ENCODE measurements at regions not wholly inside any gene's neighbourhood (a gene's known extent, or its start where the extent isn't known, plus 50 kb on each side); places are given as distances from the start of the nearest gene placed in this dataset.

- H3K27me3 ChIP-seq (ENCODE audit: control insufficient read depth, insufficient read depth, low read length): no peaks in the 10 kb centered on the region
- TF ChIP-seq CTCF (IDR thresholded peaks at IDR 0.05; ENCODE audit: insufficient read depth, low read length, severe bottlenecking): no peak
- H3K36me3 ChIP-seq (ENCODE audit: control insufficient read depth, insufficient read depth, low read length): no peaks in the 10 kb centered on the region
- no peak overlapping the region for H3K4me3 ChIP-seq (ENCODE audit: low read depth, low read length)
- DNase-seq (ENCODE audit: low read depth) (peak; percentile 5), FAIRE-seq (no peak)
Measured at GRCh38 chr18:27627927-27628326, 442.8 kb upstream of the CHST9 start.

DNA sequence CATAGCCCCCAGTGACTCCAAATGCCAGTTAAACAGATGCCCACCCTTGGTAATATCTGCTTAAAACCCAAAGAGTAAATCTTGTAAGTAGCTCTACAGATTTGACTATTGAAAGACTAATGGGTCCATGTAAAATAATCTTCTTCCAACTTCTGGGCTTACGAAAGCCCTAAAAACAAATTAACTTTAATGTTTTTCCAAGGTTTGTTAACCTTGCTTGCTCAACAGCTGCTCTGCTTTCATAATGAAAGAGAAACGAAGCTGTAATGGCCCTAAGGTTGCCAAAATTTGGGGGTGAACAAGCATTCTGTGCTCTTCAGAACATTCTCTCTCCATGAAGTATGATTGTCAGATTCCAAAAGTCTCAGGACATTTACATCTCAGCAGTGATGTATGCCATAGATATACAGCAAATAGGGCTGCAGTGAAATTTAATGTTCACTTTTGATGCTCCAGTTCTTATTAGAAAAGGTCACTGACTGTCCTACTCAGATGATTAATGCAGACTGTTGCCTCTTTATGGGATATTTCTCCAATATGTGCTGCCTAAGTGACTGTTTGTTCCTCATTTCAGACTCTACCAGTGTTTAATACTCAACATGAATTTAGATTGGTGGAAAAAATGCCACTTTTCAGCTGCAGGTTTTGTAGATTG, 436.3 kb upstream of the CHST9 start:
- H3K36me3 ChIP-seq (ENCODE audit: control insufficient read depth, insufficient read depth, low read length): no peaks in the 10 kb centered on the region
- DNase-seq (ENCODE audit: low read depth) (no peak), FAIRE-seq (no peak)
- TF ChIP-seq CTCF (IDR thresholded peaks at IDR 0.05; ENCODE audit: insufficient read depth, low read length, severe bottlenecking): no peak
- H3K27me3 ChIP-seq (ENCODE audit: control insufficient read depth, insufficient read depth, low read length): no peaks in the 10 kb centered on the region
- H3K4me3 ChIP-seq (ENCODE audit: low read depth, low read length): no peak overlapping the region

DNA sequence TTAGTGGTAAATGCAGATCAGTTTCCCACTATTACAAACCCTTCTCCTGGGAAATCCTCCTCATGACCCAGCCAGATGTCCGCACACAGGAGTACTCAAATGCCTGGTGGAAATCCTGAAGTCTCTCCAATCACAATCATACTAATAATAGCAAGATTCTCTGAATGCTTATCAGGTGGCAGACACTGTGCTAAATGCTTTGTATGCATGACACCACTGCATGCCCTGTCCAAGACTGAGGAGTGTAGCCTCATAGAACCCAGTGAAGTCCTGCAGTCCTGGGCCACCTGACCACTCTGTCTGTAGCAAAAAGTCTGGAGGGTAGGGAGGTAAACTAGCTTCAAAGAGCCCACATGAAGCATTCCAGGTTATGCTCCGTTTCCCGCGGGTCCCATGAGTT, 434.8 kb upstream of the CHST9 start:
- DNase-seq (ENCODE audit: low read depth): no peak
- no peak for FAIRE-seq
- no peak for TF ChIP-seq CTCF (IDR thresholded peaks at IDR 0.05; ENCODE audit: insufficient read depth, low read length, severe bottlenecking)

DNA sequence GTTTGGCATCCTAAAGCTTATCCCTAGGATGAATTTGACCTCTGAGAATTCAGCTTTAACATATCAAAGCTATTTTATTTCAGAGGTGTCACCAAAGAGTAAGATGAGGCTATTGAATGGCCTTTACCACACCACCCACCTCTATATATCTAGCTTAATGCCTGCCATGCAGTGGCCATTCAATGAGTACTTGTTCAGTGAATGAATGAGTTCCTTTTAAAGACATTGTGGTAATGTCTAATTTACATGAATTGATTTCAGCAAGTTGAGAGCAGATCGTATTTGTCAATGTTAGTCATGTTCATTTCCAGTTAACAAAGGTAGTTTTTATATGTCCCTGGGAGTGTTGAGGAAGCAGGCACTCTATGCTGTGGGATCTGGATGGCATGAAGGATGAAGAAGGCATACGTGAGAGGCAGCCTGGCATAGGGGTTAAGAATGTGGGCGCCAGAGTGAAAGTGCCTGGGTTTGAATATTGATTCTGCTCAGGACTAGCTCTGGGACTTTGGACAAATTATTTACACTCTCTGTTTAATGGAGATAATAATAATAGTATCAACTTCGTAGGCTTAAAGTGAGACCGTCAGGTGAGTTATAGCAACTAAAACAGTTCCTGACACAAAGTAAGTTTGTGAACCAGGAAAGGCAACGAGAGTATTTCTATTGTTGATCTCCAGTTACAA, 434.1 kb upstream of the CHST9 start:
- DNase-seq (ENCODE audit: low read depth): no peak
- no peak for TF ChIP-seq CTCF (IDR thresholded peaks at IDR 0.05; ENCODE audit: insufficient read depth, low read length, severe bottlenecking)
- Histone ChIP-seq H3K4me3 (ENCODE audit: low read depth, low read length) (no peak overlapping the region), H3K36me3 (ENCODE audit: control insufficient read depth, insufficient read depth, low read length) (no peaks in the 10 kb centered on the region), H3K27me3 (ENCODE audit: control insufficient read depth, insufficient read depth, low read length) (no peaks in the 10 kb centered on the region)
- FAIRE-seq: no peak

More for the DNA sequence above, 434.8 kb upstream of the CHST9 start:
- Histone ChIP-seq H3K4me3 (ENCODE audit: low read depth, low read length) (no peak overlapping the region), H3K27me3 (ENCODE audit: control insufficient read depth, insufficient read depth, low read length) (no peaks in the 10 kb centered on the region), H3K36me3 (ENCODE audit: control insufficient read depth, insufficient read depth, low read length) (no peaks in the 10 kb centered on the region)

DNA sequence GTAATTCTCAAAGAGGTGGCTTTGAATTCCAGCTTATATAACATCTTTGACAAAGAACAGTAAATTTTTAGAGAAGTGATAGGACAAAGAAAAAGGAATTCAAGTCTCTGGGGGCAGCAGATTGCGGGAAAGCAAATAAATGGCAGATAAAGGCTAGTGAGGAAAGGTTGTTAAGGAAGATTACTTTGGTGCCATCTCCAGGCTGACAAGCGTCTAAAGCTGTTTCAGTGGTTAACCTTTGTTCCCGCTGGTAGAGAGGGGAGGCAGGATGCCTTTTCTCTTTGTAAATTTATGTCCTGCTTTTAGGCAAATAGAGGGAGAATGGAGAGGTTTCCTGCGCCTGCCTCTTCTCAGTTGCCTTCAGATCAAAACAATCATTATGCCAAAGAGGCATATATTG, 431.2 kb upstream of the CHST9 start:
- no peak for TF ChIP-seq CTCF (IDR thresholded peaks at IDR 0.05; ENCODE audit: insufficient read depth, low read length, severe bottlenecking)
- no peak for FAIRE-seq
- H3K4me3 ChIP-seq (ENCODE audit: low read depth, low read length): no peak overlapping the region
- DNase-seq (ENCODE audit: low read depth): no peak
- H3K27me3 ChIP-seq (ENCODE audit: control insufficient read depth, insufficient read depth, low read length): no peaks in the 10 kb centered on the region
- no peaks in the 10 kb centered on the region for H3K36me3 ChIP-seq (ENCODE audit: control insufficient read depth, insufficient read depth, low read length)

Measured in bronchial epithelial cell (primary cell).